Subcutaneous abdominal adipose tissue (tissue), 5 donors: ENCODE measurements at regions not wholly inside any gene's neighbourhood (a gene's known extent, or its start where the extent isn't known, plus 50 kb on each side); places are given as distances from the start of the nearest gene placed in this dataset.

Experiments used
- H3K27ac ChIP-seq: one replicate; pipeline ENCODE4 v1.7.0; 2013; ENCODE audit warnings: low read depth, mild to moderate bottlenecking, inconsistent platforms, low read length, moderate library complexity
- H3K27me3 ChIP-seq, 5 donors: one replicate each; pipeline ENCODE4 v1.7.0; 2013; ENCODE audit warnings: low read length in 5 of 5, inconsistent platforms in 1 of 5; ENCODE audit not compliant: control insufficient read depth in 5 of 5, insufficient read depth in 4 of 5
- H3K36me3 ChIP-seq, 5 donors: one replicate each; pipeline ENCODE4 v1.7.0; 2013; ENCODE audit warnings: low read length in 5 of 5; ENCODE audit not compliant: control insufficient read depth in 5 of 5, insufficient read depth in 5 of 5
- H3K4me1 ChIP-seq, 5 donors: one replicate each; pipeline ENCODE4 v1.7.0; 2013; ENCODE audit warnings: low read length in 5 of 5, mild to moderate bottlenecking in 3 of 5, moderate library complexity in 1 of 5; ENCODE audit not compliant: control insufficient read depth in 5 of 5, insufficient read depth in 5 of 5
- H3K4me3 ChIP-seq, 5 donors: one replicate each; pipeline ENCODE4 v1.7.0; 2013; ENCODE audit warnings: low read length in 5 of 5, low read depth in 1 of 5
- H3K9ac ChIP-seq, 5 donors: one replicate each; pipeline ENCODE4 v1.7.0; 2013; ENCODE audit warnings: low read length in 5 of 5, mild to moderate bottlenecking in 4 of 5, moderate library complexity in 3 of 5
- H3K9me3 ChIP-seq, 5 donors: one replicate each; pipeline ENCODE4 v1.7.0; 2013; ENCODE audit warnings: low read length in 5 of 5; ENCODE audit not compliant: control insufficient read depth in 5 of 5
- donor health status: healthy.
- donor health status: healthy.
- donor health status: healthy.
- donor health status: healthy.
- donor health status: healthy.

GRCh38 chr6:19033683-19034082 is 646.5 kb downstream of the RNF144B start:
- H3K27me3 ChIP-seq, result no peaks in the 10 kb centered on the region
- H3K9ac ChIP-seq, result no peak overlapping the region
- H3K36me3 ChIP-seq, result no peaks in the 10 kb centered on the region
- H3K27ac ChIP-seq, result no peak overlapping the region
- H3K9me3 ChIP-seq, result no peaks in the 10 kb centered on the region
- no peak overlapping the region for H3K4me3 ChIP-seq
- H3K4me1 ChIP-seq, result peaks cover 4 to 19% (median 11%) of the 10 kb centered on the region in 5 donors

GRCh38 chr6:19034986-19035385 is 647.8 kb downstream of the RNF144B start:
- Histone ChIP-seq H3K4me1 (peaks cover 4 to 19% (median 11%) of the 10 kb centered on the region in 5 donors), H3K9me3 (no peaks in the 10 kb centered on the region), H3K36me3 (no peaks in the 10 kb centered on the region), H3K4me3 (no peak overlapping the region), H3K27ac (peak overlapping the region; percentile 15), H3K27me3 (no peaks in the 10 kb centered on the region), H3K9ac (no peak overlapping the region)

- no peaks in the 10 kb centered on the region for H3K36me3 ChIP-seq
- no peaks in the 10 kb centered on the region for H3K27me3 ChIP-seq
- H3K4me3 ChIP-seq, result no peak overlapping the region
- H3K4me1 ChIP-seq, result peaks cover 4 to 19% (median 11%) of the 10 kb centered on the region in 5 donors
- no peak overlapping the region for H3K9ac ChIP-seq
- no peaks in the 10 kb centered on the region for H3K9me3 ChIP-seq
- H3K27ac ChIP-seq, result peak overlapping the region; percentile 15
Observed at GRCh38 chr6:19035461-19036195, 648.5 kb downstream of the RNF144B start.

GRCh38 chr6:19036196-19036555 is 649.0 kb downstream of the RNF144B start:
- no peak overlapping the region for H3K9ac ChIP-seq
- no peak overlapping the region for H3K27ac ChIP-seq
- no peak overlapping the region for H3K4me3 ChIP-seq

GRCh38 chr6:19037607-19038006 is 650.5 kb downstream of the RNF144B start:
- Histone ChIP-seq H3K27ac (no peak overlapping the region), H3K27me3 (no peaks in the 10 kb centered on the region), H3K4me1 (peaks cover 4 to 15% (median 11%) of the 10 kb centered on the region in 5 donors), H3K36me3 (no peaks in the 10 kb centered on the region), H3K9ac (no peak overlapping the region), H3K4me3 (no peak overlapping the region), H3K9me3 (no peaks in the 10 kb centered on the region)

More at GRCh38 chr6:19036196-19036555, 649.0 kb downstream of the RNF144B start:
- no peaks in the 10 kb centered on the region for H3K9me3 ChIP-seq
- H3K36me3 ChIP-seq, result no peaks in the 10 kb centered on the region
- H3K4me1 ChIP-seq, result peaks cover 4 to 19% (median 11%) of the 10 kb centered on the region in 5 donors
- H3K27me3 ChIP-seq, result no peaks in the 10 kb centered on the region

GRCh38 chr6:19039287-19039686 is 652.1 kb downstream of the RNF144B start:
- Histone ChIP-seq H3K4me1 (peaks cover 4 to 15% (median 11%) of the 10 kb centered on the region in 5 donors), H3K9me3 (no peaks in the 10 kb centered on the region), H3K4me3 (no peak overlapping the region), H3K27ac (no peak overlapping the region), H3K27me3 (no peaks in the 10 kb centered on the region), H3K9ac (no peak overlapping the region), H3K36me3 (no peaks in the 10 kb centered on the region)

- Histone ChIP-seq H3K36me3 (no peaks in the 10 kb centered on the region), H3K4me1 (no peaks in the 10 kb centered on the region), H3K9me3 (peaks cover 0 to 2% (median 0%) of the 10 kb centered on the region in 5 donors), H3K4me3 (no peak overlapping the region), H3K27ac (no peak overlapping the region), H3K9ac (no peak overlapping the region), H3K27me3 (no peaks in the 10 kb centered on the region)
Observed at GRCh38 chr6:19041906-19042305, 654.8 kb downstream of the RNF144B start.

- Histone ChIP-seq H3K27ac (no peak overlapping the region), H3K4me1 (no peaks in the 10 kb centered on the region), H3K9ac (no peak overlapping the region), H3K27me3 (no peaks in the 10 kb centered on the region), H3K9me3 (peaks cover 0 to 7% (median 0%) of the 10 kb centered on the region in 5 donors), H3K4me3 (no peak overlapping the region), H3K36me3 (no peaks in the 10 kb centered on the region)
Observed at GRCh38 chr6:19042420-19042819, 655.3 kb downstream of the RNF144B start.

- Histone ChIP-seq H3K4me3 (no peak overlapping the region), H3K9me3 (peaks cover 0 to 13% (median 5%) of the 10 kb centered on the region in 5 donors), H3K4me1 (no peaks in the 10 kb centered on the region), H3K36me3 (no peaks in the 10 kb centered on the region), H3K27me3 (peaks cover 0 to 8% (median 0%) of the 10 kb centered on the region in 5 donors), H3K27ac (no peak overlapping the region), H3K9ac (no peak overlapping the region)
Observed at GRCh38 chr6:19050765-19051164, 663.6 kb downstream of the RNF144B start.

- Histone ChIP-seq H3K27me3 (peaks cover 0 to 8% (median 0%) of the 10 kb centered on the region in 5 donors), H3K4me1 (no peaks in the 10 kb centered on the region), H3K36me3 (no peaks in the 10 kb centered on the region), H3K4me3 (no peak overlapping the region), H3K9me3 (peaks cover 0 to 14% (median 5%) of the 10 kb centered on the region in 5 donors), H3K27ac (no peak overlapping the region), H3K9ac (no peak overlapping the region)
Observed at GRCh38 chr6:19052219-19052618, 665.1 kb downstream of the RNF144B start.
